Mucosa of gallbladder (tissue), 1 donor: ENCODE measurements at regions not wholly inside any gene's neighbourhood (a gene's known extent, or its start where the extent isn't known, plus 50 kb on each side); places are given as distances from the start of the nearest gene placed in this dataset.
"Not testable (repeated sequence)": the region's sequence is repeated elsewhere in the genome, so short reads cannot be mapped to it uniquely, and the experiment has no call there.

Experiments
- DNase-seq: peaks from one replicate; pipeline ENCODE4 v3.0.0-alpha.2; 2020; ENCODE audit warnings: low spot score
- donor health status: DM: no; HTN: no; CAD: no.

- DNase-seq, result no peak
Observed at GRCh38 chr7:12884856-12885440, 197.5 kb downstream of the ARL4A start.

- DNase-seq, result no peak
Observed at GRCh38 chr7:12888717-12889116, 201.3 kb downstream of the ARL4A start.

- no peak for DNase-seq
Observed at GRCh38 chr7:12889391-12889790, 202.0 kb downstream of the ARL4A start.

GRCh38 chr7:12890586-12890985 is 203.2 kb downstream of the ARL4A start:
- DNase-seq, result no peak

GRCh38 chr7:12893292-12893691 is 205.9 kb downstream of the ARL4A start:
- no peak for DNase-seq

- no peak for DNase-seq
Observed at GRCh38 chr7:12895296-12895695, 207.9 kb downstream of the ARL4A start.

- DNase-seq, result no peak
Observed at GRCh38 chr7:12896316-12896715, 208.9 kb downstream of the ARL4A start.

- no peak for DNase-seq
Observed at GRCh38 chr7:12898004-12898403, 210.6 kb downstream of the ARL4A start.

GRCh38 chr7:12898620-12899019 is 211.2 kb downstream of the ARL4A start:
- DNase-seq, result no peak

- DNase-seq, result no peak
Observed at GRCh38 chr7:12905671-12906070, 218.2 kb downstream of the ARL4A start.

- DNase-seq, result no peak
Observed at GRCh38 chr7:12907774-12908173, 220.3 kb downstream of the ARL4A start.

GRCh38 chr7:12909483-12909882 is 222.1 kb downstream of the ARL4A start:
- no peak for DNase-seq

GRCh38 chr7:12911053-12911452 is 223.6 kb downstream of the ARL4A start:
- DNase-seq, result no peak

- no peak for DNase-seq
Observed at GRCh38 chr7:12913002-12913401, 225.6 kb downstream of the ARL4A start.

- DNase-seq, result no peak
Observed at GRCh38 chr7:12917801-12918200, 230.4 kb downstream of the ARL4A start.

GRCh38 chr7:12921751-12922345 is 234.4 kb downstream of the ARL4A start:
- peak; percentile 13 for DNase-seq

GRCh38 chr7:12923971-12924370 is 236.5 kb downstream of the ARL4A start:
- no peak for DNase-seq

GRCh38 chr7:12926206-12926605 is 238.8 kb downstream of the ARL4A start:
- DNase-seq, result no peak

- DNase-seq, result no peak
Observed at GRCh38 chr7:12927635-12928434, 240.4 kb downstream of the ARL4A start.

- no peak for DNase-seq
Observed at GRCh38 chr7:12929476-12930140, 242.2 kb downstream of the ARL4A start.

- DNase-seq, result no peak
Observed at GRCh38 chr7:12930534-12930933, 243.1 kb downstream of the ARL4A start.

GRCh38 chr7:12931465-12931864 is 244.0 kb downstream of the ARL4A start:
- DNase-seq, result not testable (repeated sequence)

GRCh38 chr7:12939694-12940093 is 252.3 kb downstream of the ARL4A start:
- DNase-seq, result no peak
